Activated CD4-positive, CD25-positive, alpha-beta regulatory T cell treated with anti-CD3 and anti-CD28 coated beads, Interleukin-2, amount 50 U/mL, for 24 hours (primary cell): ENCODE measurements at regions not wholly inside any gene's neighbourhood (a gene's known extent, or its start where the extent isn't known, plus 50 kb on each side); places are given as distances from the start of the nearest gene placed in this dataset.

Experiments
- ATAC-seq, 2 donors: fragments of 150-1000 bp; cut with Tn5 transposase; one replicate each; pipeline ENCODE4 v1.10.0; 2021; ENCODE audit warnings: mild to moderate bottlenecking in 1 of 2, moderate library complexity in 1 of 2

- no peak for ATAC-seq
Measured at GRCh38 chr16:80355335-80355734, 185.5 kb upstream of the DYNLRB2 start.

- ATAC-seq, result no peak
Measured at GRCh38 chr16:80350061-80350460, 190.7 kb upstream of the DYNLRB2 start.

- ATAC-seq, result no peak
Measured at GRCh38 chr16:80347900-80348299, 192.9 kb upstream of the DYNLRB2 start.

- no peak for ATAC-seq
Measured at GRCh38 chr16:80347002-80347401, 193.8 kb upstream of the DYNLRB2 start.

GRCh38 chr16:80346111-80346632 is 194.6 kb upstream of the DYNLRB2 start:
- peak; percentile 43 to 44 for ATAC-seq

GRCh38 chr16:80345701-80346100 is 195.1 kb upstream of the DYNLRB2 start:
- ATAC-seq, result no peak

GRCh38 chr16:80344570-80344969 is 196.2 kb upstream of the DYNLRB2 start:
- no peak for ATAC-seq

- ATAC-seq, result no peak
Measured at GRCh38 chr16:80341263-80341662, 199.5 kb upstream of the DYNLRB2 start.

- ATAC-seq, result no peak
Measured at GRCh38 chr16:80337786-80338185, 203.0 kb upstream of the DYNLRB2 start.

GRCh38 chr16:80330803-80331202 is 210.0 kb upstream of the DYNLRB2 start:
- ATAC-seq, result no peak

GRCh38 chr16:80330150-80330549 is 210.6 kb upstream of the DYNLRB2 start:
- ATAC-seq, result no peak

GRCh38 chr16:80327740-80328139 is 213.1 kb upstream of the DYNLRB2 start:
- ATAC-seq, result no peak

GRCh38 chr16:80324371-80324770 is 216.4 kb upstream of the DYNLRB2 start:
- no peak for ATAC-seq

GRCh38 chr16:80323808-80324195 is 217.0 kb upstream of the DYNLRB2 start:
- ATAC-seq, result no peak

GRCh38 chr16:80323187-80323807 is 217.5 kb upstream of the DYNLRB2 start:
- ATAC-seq, result no peak

- no peak for ATAC-seq
Measured at GRCh38 chr16:80319181-80319580, 221.6 kb upstream of the DYNLRB2 start.

- no peak for ATAC-seq
Measured at GRCh38 chr16:80318107-80318506, 222.7 kb upstream of the DYNLRB2 start.

GRCh38 chr16:80317599-80318037 is 223.2 kb upstream of the DYNLRB2 start:
- ATAC-seq, result no peak

GRCh38 chr16:80317116-80317515 is 223.7 kb upstream of the DYNLRB2 start:
- no peak for ATAC-seq

- no peak for ATAC-seq
Measured at GRCh38 chr16:80314042-80314441, 226.8 kb upstream of the DYNLRB2 start.

GRCh38 chr16:80309178-80309577 is 231.6 kb upstream of the DYNLRB2 start:
- no peak for ATAC-seq

- ATAC-seq, result no peak
Measured at GRCh38 chr16:80305410-80305809, 235.4 kb upstream of the DYNLRB2 start.

- no peak for ATAC-seq
Measured at GRCh38 chr16:80303691-80304090, 237.1 kb upstream of the DYNLRB2 start.

- no peak for ATAC-seq
Measured at GRCh38 chr16:80300876-80301275, 239.9 kb upstream of the DYNLRB2 start.

- ATAC-seq, result no peak
Measured at GRCh38 chr16:80300456-80300855, 240.3 kb upstream of the DYNLRB2 start.
